NB4 (cell line): ENCODE measurements at regions not wholly inside any gene's neighbourhood (a gene's known extent, or its start where the extent isn't known, plus 50 kb on each side); places are given as distances from the start of the nearest gene placed in this dataset.

Source experiments
- DNase-seq: peaks from one replicate; pipeline ENCODE4 v3.0.0; 2010; ENCODE audit warnings: low read depth
- H3K4me3 ChIP-seq: one replicate; pipeline ENCODE4 v1.5.1; 2011; ENCODE audit warnings: mild to moderate bottlenecking, low read depth, low read length, moderate library complexity
- CTCF ChIP-seq: IDR thresholded peaks from one replicate; pipeline ENCODE4 v1.5.1; 2012; ENCODE audit warnings: low read depth, low read length
- MYC ChIP-seq: IDR thresholded peaks from 2 replicates; pipeline ENCODE4 v1.6.1; 2011; ENCODE audit warnings: low read depth, low read length
- POLR2A ChIP-seq: IDR thresholded peaks from 2 replicates; pipeline ENCODE4 v1.6.1; 2011; ENCODE audit warnings: mild to moderate bottlenecking; ENCODE audit not compliant: insufficient read length; ENCODE audit errors: extremely low read depth
- TF ChIP-seq, protein P1 (sequence below): IDR thresholded peaks from 2 replicates; pipeline ENCODE4 v1.6.1; 2011; ENCODE audit warnings: low read depth, low read length

GRCh38 chr18:53874103-53874502, 350.4 kb downstream of the MBD2 start:
- no peak for DNase-seq
- H3K4me3 ChIP-seq = no peak overlapping the region
- no peak for TF ChIP-seq MYC
- TF ChIP-seq, protein P1, sequence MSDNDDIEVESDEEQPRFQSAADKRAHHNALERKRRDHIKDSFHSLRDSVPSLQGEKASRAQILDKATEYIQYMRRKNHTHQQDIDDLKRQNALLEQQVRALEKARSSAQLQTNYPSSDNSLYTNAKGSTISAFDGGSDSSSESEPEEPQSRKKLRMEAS = no peak
- no peak for TF ChIP-seq CTCF
- TF ChIP-seq POLR2A = no peak

- DNase-seq = no peak
- no peak for TF ChIP-seq CTCF
- no peak for TF ChIP-seq MYC
- TF ChIP-seq, protein P1 = no peak
- TF ChIP-seq POLR2A = no peak
- no peak overlapping the region for H3K4me3 ChIP-seq
Measured at GRCh38 chr18:53864770-53865169, 359.7 kb downstream of the MBD2 start.

DNA sequence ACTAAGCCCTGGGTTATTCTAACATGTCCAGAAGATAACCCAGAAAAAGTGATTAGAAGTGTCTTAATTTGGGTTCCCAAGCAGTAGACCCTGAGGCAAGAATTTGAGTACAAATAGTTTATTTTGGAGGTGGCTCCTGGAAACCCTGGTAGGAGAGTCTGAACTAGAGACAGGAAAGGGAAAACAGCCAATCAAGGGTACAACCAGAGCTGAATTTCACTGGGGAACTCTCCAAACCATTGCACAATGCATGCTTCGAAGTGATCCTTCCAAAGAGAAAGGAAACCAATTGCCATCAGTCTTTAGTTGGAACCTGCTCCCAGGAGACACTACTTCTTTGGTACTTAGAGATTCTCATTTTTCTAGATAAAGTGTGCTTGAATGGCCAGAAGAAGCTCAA, 361.5 kb downstream of the MBD2 start:
- DNase-seq = no peak
- TF ChIP-seq, protein P1 = no peak
- no peak for TF ChIP-seq CTCF
- no peak overlapping the region for H3K4me3 ChIP-seq

GRCh38 chr18:53861185-53861584, 363.3 kb downstream of the MBD2 start:
- no peak overlapping the region for H3K4me3 ChIP-seq
- TF ChIP-seq CTCF = no peak
- no peak for TF ChIP-seq POLR2A
- TF ChIP-seq, protein P1 = no peak
- no peak for TF ChIP-seq MYC
- DNase-seq = no peak

DNA sequence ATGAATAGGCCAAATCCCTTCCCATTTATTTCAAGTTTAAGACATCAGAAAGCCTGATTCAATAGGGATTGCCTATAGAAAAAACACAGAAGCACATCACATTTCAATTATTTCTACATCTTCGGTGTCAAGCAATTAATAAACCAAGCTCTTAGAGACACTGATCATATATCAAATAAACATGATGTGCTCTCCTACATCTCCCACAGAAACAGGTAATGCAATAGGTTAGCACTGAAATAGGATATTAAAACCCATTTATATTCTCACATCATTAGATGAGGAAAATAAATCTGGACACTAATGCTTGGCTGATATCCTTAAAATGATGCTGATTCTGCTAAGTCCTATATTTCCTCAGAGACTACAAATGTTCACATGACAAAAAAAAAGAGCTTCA, 364.7 kb downstream of the MBD2 start:
- no peak overlapping the region for H3K4me3 ChIP-seq
- no peak for DNase-seq
- TF ChIP-seq POLR2A (no peak), MYC (no peak)

DNA sequence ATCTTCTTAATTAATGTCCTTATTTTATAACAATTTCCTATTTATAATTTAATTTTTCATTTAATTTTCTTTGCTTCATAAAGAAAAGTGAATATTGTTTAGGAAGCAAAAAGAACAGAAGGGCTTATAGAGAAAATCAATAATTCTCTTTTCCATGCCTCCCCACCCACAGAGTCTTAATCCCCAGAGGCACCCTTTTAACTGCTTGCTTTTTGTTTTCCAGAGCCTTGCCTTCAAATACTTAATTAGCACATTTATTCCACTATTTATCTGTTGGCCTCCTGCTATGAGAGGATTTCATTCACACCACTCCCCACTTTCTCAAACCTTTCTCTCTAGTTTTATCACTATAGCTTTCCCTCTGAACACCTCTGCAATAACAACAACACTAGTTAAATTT, 373.6 kb downstream of the MBD2 start:
- no peak overlapping the region for H3K4me3 ChIP-seq
- no peak for DNase-seq
- TF ChIP-seq, protein P1 = no peak
- TF ChIP-seq MYC = no peak
- TF ChIP-seq POLR2A = no peak
- TF ChIP-seq CTCF = no peak

- H3K4me3 ChIP-seq = no peak overlapping the region
- DNase-seq = no peak
- TF ChIP-seq MYC (no peak), POLR2A (no peak), CTCF (no peak)
- TF ChIP-seq, protein P1 = no peak
Measured at GRCh38 chr18:53843763-53844162, 380.7 kb downstream of the MBD2 start.
